H1 (cell line): ENCODE measurements at regions not wholly inside any gene's neighbourhood (a gene's known extent, or its start where the extent isn't known, plus 50 kb on each side); places are given as distances from the start of the nearest gene placed in this dataset.

Experiments used
- CTCF ChIA-PET: fragments of 300-600 bp; sonication (Branson Sonifier 250); formaldehyde crosslinking; loops from one replicate; lab custom pipeline; 2021; ENCODE audit not compliant: partially characterized antibody; lab: Charles Lee
- POLR2A ChIA-PET: fragments of 300-600 bp; sonication (Branson Sonifier 250); formaldehyde crosslinking; loops from one replicate; lab custom pipeline; 2021; ENCODE audit warnings: inconsistent platforms; ENCODE audit not compliant: partially characterized antibody; lab: Charles Lee
- DNase-seq, 2 experiments: peaks; one replicate each; pipeline versions ENCODE4 v3.0.0 to v3.0.0-alpha.2; 2010 to 2022; ENCODE audit warnings: low spot score in 2 of 2, low read depth in 1 of 2, mixed read lengths in 1 of 2
- FAIRE-seq: peaks from 2 replicates; lab custom pipeline; 2011; peaks lifted over from hg19 to GRCh38; lab: Jason Lieb, UNC
- H2AFZ ChIP-seq: 2 replicates; pipeline ENCODE4 v1.8.1; 2012; ENCODE audit warnings: low read length, inconsistent platforms
- H2AK5ac ChIP-seq: 2 replicates; pipeline ENCODE4 v1.6.1; 2013; ENCODE audit warnings: low read depth, low read length
- H2BK120ac ChIP-seq: replicated peaks from 2 replicates; pipeline ENCODE3; 2013; ENCODE audit warnings: low read depth, low read length, inconsistent platforms
- H2BK12ac ChIP-seq: 2 replicates; pipeline ENCODE4 v1.6.1; 2013; ENCODE audit warnings: low read depth, low read length
- H2BK15ac ChIP-seq: 2 replicates; pipeline ENCODE4 v1.6.1; 2013; ENCODE audit warnings: low read length
- H2BK20ac ChIP-seq: 2 replicates; pipeline ENCODE4 v1.6.1; 2013; ENCODE audit warnings: low read length
- H2BK5ac ChIP-seq: 2 replicates; pipeline ENCODE4 v1.6.1; 2013; ENCODE audit warnings: low read depth, low read length
- H3K14ac ChIP-seq: 2 replicates; pipeline ENCODE4 v1.6.1; 2013; ENCODE audit warnings: inconsistent platforms; ENCODE audit not compliant: insufficient read length
- H3K18ac ChIP-seq: 2 replicates; pipeline ENCODE4 v1.6.1; 2013; ENCODE audit warnings: low read length; ENCODE audit errors: extremely low read depth
- H3K23ac ChIP-seq: 2 replicates; pipeline ENCODE4 v1.6.1; 2013; ENCODE audit warnings: inconsistent platforms; ENCODE audit not compliant: insufficient read length
- H3K23me2 ChIP-seq: 2 replicates; pipeline ENCODE4 v1.6.1; 2013; ENCODE audit warnings: low read depth, low read length
- H3K27ac ChIP-seq: 2 replicates; pipeline ENCODE4 v1.6.1; 2011; ENCODE audit warnings: low read depth, low read length, inconsistent platforms
- H3K27me3 ChIP-seq, 4 experiments: replicated peaks in 1 of 4; 1 replicate in 1 of 4; 2 replicates in 3 of 4; pipeline versions ENCODE4 v1.6.1 to v1.8.1; 2011 to 2013; ENCODE audit warnings: low read length in 3 of 4, mild to moderate bottlenecking in 3 of 4, inconsistent platforms in 2 of 4, mixed read lengths in 2 of 4, moderate library complexity in 1 of 4; ENCODE audit not compliant: control insufficient read depth in 3 of 4, insufficient read depth in 3 of 4; ENCODE audit errors: extremely low read depth in 1 of 4
- H3K36me3 ChIP-seq, 4 experiments: 2 replicates each; pipeline versions ENCODE4 v1.6.1 to v1.8.1; 2011 to 2013; ENCODE audit warnings: mild to moderate bottlenecking in 4 of 4, low read length in 3 of 4, moderate library complexity in 2 of 4, control low read depth in 1 of 4, inconsistent platforms in 1 of 4; ENCODE audit not compliant: insufficient read depth in 4 of 4, control insufficient read depth in 2 of 4
- H3K4ac ChIP-seq: replicated peaks from 2 replicates; pipeline ENCODE3; 2013; ENCODE audit warnings: low read length, low read depth, mixed read lengths, inconsistent platforms; ENCODE audit not compliant: insufficient read length
- H3K4me1 ChIP-seq, 4 experiments: replicated peaks in 1 of 4; 1 replicate in 1 of 4; 2 replicates in 3 of 4; pipeline versions ENCODE4 v1.6.1 to v1.8.1; 2011 to 2013; ENCODE audit warnings: low read length in 3 of 4, inconsistent platforms in 2 of 4, mixed read lengths in 1 of 4; ENCODE audit not compliant: insufficient read depth in 4 of 4, control insufficient read depth in 3 of 4
- H3K4me2 ChIP-seq, 2 experiments: 2 replicates each; pipeline versions ENCODE4 v1.6.1 to v1.8.1; 2011 to 2013; ENCODE audit warnings: low read depth in 2 of 2, low read length in 2 of 2, control low read depth in 1 of 2, inconsistent platforms in 1 of 2, mild to moderate bottlenecking in 1 of 2; ENCODE audit not compliant: insufficient read depth in 1 of 2
- H3K4me3 ChIP-seq, 4 experiments: fragments of 200-600, 300-600 bp in 1 of 4; sonication (generic), shearing (Covaris generic), sonication (Bioruptor Twin) in 1 of 4; 2 replicates each; pipeline versions ENCODE4 v1.5.1 to v1.8.1; 2011 to 2016; ENCODE audit warnings: low read length in 4 of 4, low read depth in 3 of 4, control low read depth in 2 of 4, inconsistent platforms in 2 of 4, mild to moderate bottlenecking in 2 of 4, mixed read lengths in 1 of 4, moderate library complexity in 1 of 4; ENCODE audit not compliant: insufficient read depth in 2 of 4; ENCODE audit errors: extremely low read depth in 1 of 4
- H3K56ac ChIP-seq: replicated peaks from 2 replicates; pipeline ENCODE3; 2013; ENCODE audit warnings: low read depth, mild to moderate bottlenecking, mixed read lengths, low read length, inconsistent platforms; ENCODE audit not compliant: insufficient read length
- H3K79me1 ChIP-seq: 2 replicates; pipeline ENCODE4 v1.6.1; 2013; ENCODE audit warnings: low read depth, low read length, control low read depth
- H3K79me2 ChIP-seq, 2 experiments: 2 replicates each; pipeline versions ENCODE4 v1.6.1 to v1.8.1; 2012 to 2013; ENCODE audit warnings: low read length in 2 of 2, mild to moderate bottlenecking in 2 of 2, inconsistent platforms in 1 of 2; ENCODE audit not compliant: insufficient read depth in 2 of 2, control insufficient read depth in 1 of 2
- H3K9ac ChIP-seq, 4 experiments: replicated peaks in 1 of 4; 1 replicate in 1 of 4; 2 replicates in 3 of 4; pipeline versions ENCODE4 v1.6.1 to v1.8.1; 2011 to 2013; ENCODE audit warnings: low read depth in 3 of 4, low read length in 3 of 4, control low read depth in 2 of 4, mild to moderate bottlenecking in 2 of 4, moderate library complexity in 2 of 4, inconsistent platforms in 1 of 4; ENCODE audit errors: extremely low read depth in 1 of 4
- H3K9me3 ChIP-seq, 2 experiments: 2 replicates each; pipeline versions ENCODE4 v1.6.1 to v1.8.1; 2012 to 2013; ENCODE audit warnings: mild to moderate bottlenecking in 2 of 2, moderate library complexity in 2 of 2, control low read depth in 1 of 2, inconsistent platforms in 1 of 2, low read depth in 1 of 2, low read length in 1 of 2, mixed read lengths in 1 of 2; ENCODE audit not compliant: insufficient read depth in 2 of 2
- H4K20me1 ChIP-seq, 2 experiments: replicated peaks in 1 of 2; 2 replicates each; pipeline versions ENCODE3 to v1.8.1; 2011 to 2013; ENCODE audit warnings: inconsistent platforms in 2 of 2, low read length in 2 of 2, mild to moderate bottlenecking in 1 of 2; ENCODE audit not compliant: insufficient read depth in 2 of 2, control insufficient read depth in 1 of 2
- H4K5ac ChIP-seq: 2 replicates; pipeline ENCODE4 v1.6.1; 2013; ENCODE audit warnings: low read length, low read depth, mixed read lengths, inconsistent platforms; ENCODE audit not compliant: insufficient read length
- H4K8ac ChIP-seq: 2 replicates; pipeline ENCODE4 v1.8.0; 2013; ENCODE audit warnings: mild to moderate bottlenecking, moderate library complexity, low read length, inconsistent platforms; ENCODE audit not compliant: insufficient read depth; ENCODE audit errors: extremely low read depth
- H4K91ac ChIP-seq: replicated peaks from 2 replicates; pipeline ENCODE3; 2013; ENCODE audit warnings: low read length, mixed read lengths, inconsistent platforms; ENCODE audit not compliant: insufficient read length
- BRCA1 ChIP-seq: IDR thresholded peaks from 2 replicates; pipeline ENCODE4 v1.6.1; 2012; ENCODE audit warnings: low read depth, low read length, improper control_type of control experiment
- EP300 ChIP-seq, 2 experiments: IDR thresholded peaks; 1 replicate in 1 of 2; 2 replicates in 1 of 2; pipeline ENCODE4 v1.6.1; 2011 to 2012; ENCODE audit warnings: low read depth in 2 of 2, low read length in 2 of 2, mild to moderate bottlenecking in 2 of 2, borderline replicate concordance in 1 of 2, inconsistent platforms in 1 of 2, moderate library complexity in 1 of 2
- MAX ChIP-seq: IDR thresholded peaks from 2 replicates; pipeline ENCODE4 v1.6.1; 2012; ENCODE audit warnings: inconsistent platforms
- NRF1 ChIP-seq: IDR thresholded peaks from 2 replicates; pipeline ENCODE4 v1.6.1; 2011; ENCODE audit warnings: mild to moderate bottlenecking, low read depth, low read length, improper control_type of control experiment
- POLR2A ChIP-seq, 2 experiments: IDR thresholded peaks; 1 replicate in 1 of 2; 2 replicates in 1 of 2; pipeline ENCODE4 v1.6.1; 2011; ENCODE audit warnings: low read depth in 2 of 2, low read length in 2 of 2, mild to moderate bottlenecking in 2 of 2; ENCODE audit errors: control extremely low read depth in 1 of 2
- RAD21 ChIP-seq, 2 experiments: IDR thresholded peaks in 1 of 2; conservative IDR thresholded peaks in 1 of 2; 2 replicates each; pipeline ENCODE4 v1.6.1; 2011; ENCODE audit warnings: low read depth in 2 of 2, low read length in 2 of 2, improper control_type of control experiment in 1 of 2, inconsistent platforms in 1 of 2, mild to moderate bottlenecking in 1 of 2, moderate library complexity in 1 of 2
- RBBP5 ChIP-seq: IDR thresholded peaks from 2 replicates; pipeline ENCODE4 v1.7.1; 2012; ENCODE audit warnings: low read depth, mild to moderate bottlenecking, inconsistent platforms, low read length, moderate library complexity, borderline replicate concordance
- RXRA ChIP-seq: IDR thresholded peaks from 2 replicates; pipeline ENCODE4 v1.6.1; 2011; ENCODE audit warnings: low read depth, mild to moderate bottlenecking, low read length, moderate library complexity; ENCODE audit not compliant: insufficient read depth
- SIX5 ChIP-seq: IDR thresholded peaks from 2 replicates; pipeline ENCODE4 v1.6.1; 2011; ENCODE audit warnings: mild to moderate bottlenecking, low read depth, low read length
- TAF1 ChIP-seq: IDR thresholded peaks from 2 replicates; pipeline ENCODE4 v1.6.1; 2011; ENCODE audit warnings: mild to moderate bottlenecking, low read depth, low read length
- TAF7 ChIP-seq: optimal IDR thresholded peaks from 2 replicates; pipeline ENCODE3; 2011; ENCODE audit warnings: low read depth, mild to moderate bottlenecking, inconsistent platforms, low read length, moderate library complexity, borderline replicate concordance
- WGBS, 2 experiments: shearing (Covaris generic) in 1 of 2; methylation state at CpG; one replicate each; pipeline versions ENCODE4 v1.1.6 to v1.1.7; 2013 to 2015; ENCODE audit warnings: low lambda C conversion rate in 2 of 2, mixed read lengths in 2 of 2, inconsistent platforms in 1 of 2, low coverage in 1 of 2, missing lambda C conversion rate in 1 of 2; ENCODE audit not compliant: insufficient replicate concordance in 2 of 2, insufficient coverage in 1 of 2, insufficient read length in 1 of 2; ENCODE audit errors: extremely low coverage in 1 of 2, missing lambda C conversion rate in 1 of 2; 5-methylcytosine and 5-hydroxymethylcytosine counted together
- TF ChIP-seq, protein P1 (sequence below), 3 experiments: IDR thresholded peaks; 1 replicate in 2 of 3; 2 replicates in 1 of 3; pipeline versions ENCODE4 v1.5.1 to v1.6.1; 2011; ENCODE audit warnings: low read length in 3 of 3, mild to moderate bottlenecking in 3 of 3, inconsistent platforms in 2 of 3, low read depth in 1 of 3, moderate library complexity in 1 of 3; ENCODE audit not compliant: insufficient read depth in 1 of 3; ENCODE audit errors: control extremely low read depth in 1 of 3

DNA sequence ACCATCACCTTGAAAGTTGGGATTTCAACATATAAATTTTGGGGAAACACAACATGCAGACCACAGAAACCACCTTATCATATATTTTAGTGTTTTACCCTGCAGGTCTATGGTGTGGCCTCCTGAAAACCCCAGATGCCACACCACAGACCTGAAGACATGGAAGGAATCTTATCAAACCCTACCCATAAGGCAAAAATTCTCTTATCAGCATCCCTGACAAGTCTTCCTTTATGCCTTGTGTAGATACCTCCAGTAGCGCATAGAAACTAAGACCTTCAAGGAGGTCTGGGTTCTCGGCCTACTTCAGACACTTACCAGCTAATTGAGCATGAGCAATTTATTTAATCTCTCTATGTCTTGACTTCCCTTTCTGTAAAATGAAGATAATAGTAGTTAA is 59.1 kb upstream of the SLC14A2 start:
- H3K14ac ChIP-seq: no peak overlapping the region
- no peak overlapping the region for H2AFZ ChIP-seq
- no peak overlapping the region for H2BK12ac ChIP-seq
- H3K27ac ChIP-seq: no peak overlapping the region
- H3K79me2 ChIP-seq: no peaks in the 10 kb centered on the region
- no peak overlapping the region for H3K18ac ChIP-seq
- H3K4ac ChIP-seq: no peak overlapping the region
- H3K4me3 ChIP-seq: no peak overlapping the region
- no peaks in the 10 kb centered on the region for H3K36me3 ChIP-seq
- H2BK5ac ChIP-seq: no peak overlapping the region
- no peaks in the 10 kb centered on the region; a peak in 2 of 7 replicates for H3K27me3 ChIP-seq
- H2BK120ac ChIP-seq: no peak overlapping the region
- H4K5ac ChIP-seq: no peak overlapping the region
- H2AK5ac ChIP-seq: no peak overlapping the region
- ChIA-PET CTCF (no interaction called here), POLR2A (no interaction called here)
- no peak overlapping the region for H4K8ac ChIP-seq
- FAIRE-seq: no peak
- no peak overlapping the region for H2BK15ac ChIP-seq
- no peak overlapping the region for H3K56ac ChIP-seq
- no peaks in the 10 kb centered on the region for H3K9me3 ChIP-seq
- H4K20me1 ChIP-seq: no peaks in the 10 kb centered on the region
- no peaks in the 10 kb centered on the region for H3K79me1 ChIP-seq
- no peak overlapping the region for H3K9ac ChIP-seq
- no peak overlapping the region for H3K4me2 ChIP-seq
- H4K91ac ChIP-seq: no peak overlapping the region
- no peaks in the 10 kb centered on the region for H3K4me1 ChIP-seq
- DNase-seq: no peak
- 88% methylated on average over 2 of the region's 2 CpGs; no CpG with 5 or more reads in 1 of the 2 experiments for WGBS, 2 experiments
- H3K23ac ChIP-seq: no peak overlapping the region
- H2BK20ac ChIP-seq: no peak overlapping the region
- H3K23me2 ChIP-seq: no peaks in the 10 kb centered on the region
- TF ChIP-seq BRCA1 (no peak), EP300 (IDR thresholded peaks at IDR 0.05; ENCODE audit: borderline replicate concordance in 1 of 2, low read depth in 2 of 2, low read length in 2 of 2) (no peak), TAF1 (no peak), SIX5 (no peak), RBBP5 (no peak), RAD21 (IDR thresholded peaks at IDR 0.05 in 1 of 2, conservative IDR thresholded peaks at IDR 0.05 in 1 of 2; ENCODE audit: low read depth in 2 of 2, low read length in 2 of 2) (no peak), MAX (no peak), RXRA (no peak), NRF1 (no peak), TAF7 (no peak), POLR2A (IDR thresholded peaks at IDR 0.05; ENCODE audit: control extremely low read depth in 1 of 2, low read depth in 2 of 2, low read length in 2 of 2) (no peak)
- TF ChIP-seq, protein P1, sequence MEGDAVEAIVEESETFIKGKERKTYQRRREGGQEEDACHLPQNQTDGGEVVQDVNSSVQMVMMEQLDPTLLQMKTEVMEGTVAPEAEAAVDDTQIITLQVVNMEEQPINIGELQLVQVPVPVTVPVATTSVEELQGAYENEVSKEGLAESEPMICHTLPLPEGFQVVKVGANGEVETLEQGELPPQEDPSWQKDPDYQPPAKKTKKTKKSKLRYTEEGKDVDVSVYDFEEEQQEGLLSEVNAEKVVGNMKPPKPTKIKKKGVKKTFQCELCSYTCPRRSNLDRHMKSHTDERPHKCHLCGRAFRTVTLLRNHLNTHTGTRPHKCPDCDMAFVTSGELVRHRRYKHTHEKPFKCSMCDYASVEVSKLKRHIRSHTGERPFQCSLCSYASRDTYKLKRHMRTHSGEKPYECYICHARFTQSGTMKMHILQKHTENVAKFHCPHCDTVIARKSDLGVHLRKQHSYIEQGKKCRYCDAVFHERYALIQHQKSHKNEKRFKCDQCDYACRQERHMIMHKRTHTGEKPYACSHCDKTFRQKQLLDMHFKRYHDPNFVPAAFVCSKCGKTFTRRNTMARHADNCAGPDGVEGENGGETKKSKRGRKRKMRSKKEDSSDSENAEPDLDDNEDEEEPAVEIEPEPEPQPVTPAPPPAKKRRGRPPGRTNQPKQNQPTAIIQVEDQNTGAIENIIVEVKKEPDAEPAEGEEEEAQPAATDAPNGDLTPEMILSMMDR (IDR thresholded peaks at IDR 0.05; ENCODE audit: control extremely low read depth in 1 of 3, insufficient read depth in 1 of 3, low read depth in 1 of 3, low read length in 3 of 3): no peak
